PC-9 (cell line): ENCODE measurements at regions not wholly inside any gene's neighbourhood (a gene's known extent, or its start where the extent isn't known, plus 50 kb on each side); places are given as distances from the start of the nearest gene placed in this dataset.

ENCODE experiments used
- CTCF ChIP-seq: fragments of 200-600 bp; sonication (generic); conservative IDR thresholded peaks from 2 replicates; pipeline ENCODE4 v1.6.1; 2017; ENCODE audit warnings: mixed run types, antibody characterized with exemption, mild to moderate bottlenecking, moderate library complexity
- EZH2 ChIP-seq: fragments of 200-600 bp; sonication (generic); IDR thresholded peaks from 2 replicates; pipeline ENCODE4 v1.8.0; 2017; ENCODE audit warnings: antibody characterized with exemption, low read depth

- TF ChIP-seq CTCF (no peak), EZH2 (no peak)
Measured at GRCh38 chr13:87107651-87108050, 563.5 kb upstream of the SLITRK5 start.
